BE2C (cell line): ENCODE measurements at regions not wholly inside any gene's neighbourhood (a gene's known extent, or its start where the extent isn't known, plus 50 kb on each side); places are given as distances from the start of the nearest gene placed in this dataset.

Source experiments
- DNase-seq: peaks from one replicate; pipeline ENCODE4 v3.0.0-alpha.2; 2020
- H3K27me3 ChIP-seq: fragments of 250-450 bp; sonication (Bioruptor Pico); 2 replicates; pipeline ENCODE4 v1.5.1; 2020; ENCODE audit warnings: mild to moderate bottlenecking
- H3K36me3 ChIP-seq: fragments of 250-450 bp; sonication (Bioruptor Pico); 2 replicates; pipeline ENCODE4 v1.5.1; 2020; ENCODE audit warnings: mild to moderate bottlenecking
- H3K4me1 ChIP-seq: fragments of 250-450 bp; sonication (Bioruptor Pico); 2 replicates; pipeline ENCODE4 v1.5.1; 2020
- H3K4me3 ChIP-seq: 2 replicates; pipeline ENCODE4 v1.5.1; 2011; ENCODE audit warnings: low read depth, low read length
- H3K9me3 ChIP-seq: fragments of 250-450 bp; sonication (Bioruptor Pico); 2 replicates; pipeline ENCODE4 v1.5.1; 2020
- TF ChIP-seq, protein P1 (sequence below): IDR thresholded peaks from 2 replicates; pipeline ENCODE4 v1.5.1; 2012; ENCODE audit warnings: mild to moderate bottlenecking, low read depth, low read length

DNA sequence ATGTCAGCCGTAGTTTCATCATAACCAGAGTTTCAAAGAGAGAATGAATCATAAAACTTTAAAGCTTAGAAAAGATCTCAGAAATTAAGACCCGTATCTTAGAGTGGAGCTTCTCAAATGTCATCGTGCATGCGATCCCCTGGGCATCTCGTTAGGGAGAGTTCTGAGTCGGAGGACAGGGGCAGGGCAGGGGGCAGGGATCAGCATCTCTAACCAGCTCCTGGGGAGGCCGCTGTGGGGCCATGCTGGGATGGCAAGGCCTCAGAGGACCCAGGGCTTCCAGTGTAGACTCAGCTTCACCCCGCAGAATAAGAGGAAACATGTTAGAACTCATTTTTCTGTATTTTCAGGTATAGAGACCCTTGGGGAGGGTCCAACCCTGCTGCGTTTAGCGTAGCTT, 72.0 kb upstream of the AFDN start:
- H3K4me3 ChIP-seq = no peak overlapping the region
- H3K36me3 ChIP-seq = no peaks in the 10 kb centered on the region
- no peaks in the 10 kb centered on the region for H3K9me3 ChIP-seq
- no peaks in the 10 kb centered on the region for H3K27me3 ChIP-seq
- H3K4me1 ChIP-seq = no peaks in the 10 kb centered on the region
- TF ChIP-seq, protein P1, sequence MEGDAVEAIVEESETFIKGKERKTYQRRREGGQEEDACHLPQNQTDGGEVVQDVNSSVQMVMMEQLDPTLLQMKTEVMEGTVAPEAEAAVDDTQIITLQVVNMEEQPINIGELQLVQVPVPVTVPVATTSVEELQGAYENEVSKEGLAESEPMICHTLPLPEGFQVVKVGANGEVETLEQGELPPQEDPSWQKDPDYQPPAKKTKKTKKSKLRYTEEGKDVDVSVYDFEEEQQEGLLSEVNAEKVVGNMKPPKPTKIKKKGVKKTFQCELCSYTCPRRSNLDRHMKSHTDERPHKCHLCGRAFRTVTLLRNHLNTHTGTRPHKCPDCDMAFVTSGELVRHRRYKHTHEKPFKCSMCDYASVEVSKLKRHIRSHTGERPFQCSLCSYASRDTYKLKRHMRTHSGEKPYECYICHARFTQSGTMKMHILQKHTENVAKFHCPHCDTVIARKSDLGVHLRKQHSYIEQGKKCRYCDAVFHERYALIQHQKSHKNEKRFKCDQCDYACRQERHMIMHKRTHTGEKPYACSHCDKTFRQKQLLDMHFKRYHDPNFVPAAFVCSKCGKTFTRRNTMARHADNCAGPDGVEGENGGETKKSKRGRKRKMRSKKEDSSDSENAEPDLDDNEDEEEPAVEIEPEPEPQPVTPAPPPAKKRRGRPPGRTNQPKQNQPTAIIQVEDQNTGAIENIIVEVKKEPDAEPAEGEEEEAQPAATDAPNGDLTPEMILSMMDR = no peak
- DNase-seq = no peak

DNA sequence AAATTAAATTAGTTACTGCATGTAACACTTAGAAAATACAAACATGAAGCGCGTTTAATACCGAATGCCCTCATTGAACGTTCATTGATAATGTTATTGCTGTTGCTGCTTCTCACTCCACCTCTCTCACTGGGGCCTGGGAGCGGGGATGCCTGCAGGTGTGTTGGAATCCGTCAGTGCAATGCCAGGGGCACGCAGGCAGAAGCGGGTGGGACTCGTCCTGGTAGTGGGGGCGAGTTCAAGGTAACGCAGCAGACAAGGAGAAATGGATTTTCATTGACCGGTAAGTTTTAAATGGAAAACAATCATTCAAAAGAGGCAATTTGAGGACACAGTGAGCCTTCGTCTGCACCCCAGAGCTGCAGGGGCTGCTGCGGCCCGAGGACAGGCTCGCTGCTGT, 71.2 kb upstream of the AFDN start:
- Histone ChIP-seq H3K27me3 (no peaks in the 10 kb centered on the region), H3K9me3 (no peaks in the 10 kb centered on the region), H3K4me3 (no peak overlapping the region), H3K4me1 (no peaks in the 10 kb centered on the region), H3K36me3 (no peaks in the 10 kb centered on the region)
- TF ChIP-seq, protein P1 = no peak
- DNase-seq = no peak

DNA sequence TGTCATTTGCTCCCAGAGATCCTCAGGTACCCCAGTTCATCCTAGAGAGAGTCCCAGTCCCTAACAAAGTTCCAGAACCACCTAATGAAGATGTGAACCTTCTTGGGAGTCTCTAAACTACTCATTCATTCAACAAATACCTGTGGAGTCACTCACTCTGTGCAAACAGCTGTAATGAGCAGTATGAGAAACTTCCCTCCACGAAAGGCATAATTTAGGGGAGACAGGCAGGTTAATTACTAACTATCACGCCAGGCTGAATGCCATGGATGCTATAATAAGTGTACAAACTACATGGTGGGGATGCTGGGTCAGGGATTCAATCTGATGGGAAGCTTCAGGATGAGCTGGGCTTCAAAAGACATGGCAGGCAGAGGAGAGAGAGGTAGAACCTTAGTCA, 70.1 kb upstream of the AFDN start:
- no peaks in the 10 kb centered on the region for H3K4me1 ChIP-seq
- H3K36me3 ChIP-seq = no peaks in the 10 kb centered on the region
- H3K27me3 ChIP-seq = no peaks in the 10 kb centered on the region
- H3K4me3 ChIP-seq = no peak overlapping the region
- no peak for DNase-seq
- H3K9me3 ChIP-seq = no peaks in the 10 kb centered on the region
- TF ChIP-seq, protein P1 = no peak

DNA sequence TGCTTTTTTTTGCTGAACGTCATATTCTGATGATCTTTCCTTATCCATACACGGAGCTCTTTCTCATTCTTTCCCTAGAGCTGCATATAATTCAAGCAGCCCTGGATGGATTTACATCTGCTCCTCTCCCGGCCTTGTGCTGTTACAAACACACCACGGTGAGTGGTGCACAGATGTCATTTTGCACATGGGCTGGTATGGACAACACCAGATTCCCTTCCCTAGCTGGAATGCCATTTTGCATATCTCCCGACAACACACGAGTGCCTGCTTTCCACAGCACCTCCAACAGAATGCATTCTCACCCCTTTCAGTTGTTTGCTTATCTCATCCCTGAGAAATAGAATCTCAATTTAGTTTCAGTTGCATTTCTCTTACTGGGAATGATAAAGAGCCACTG, 69.5 kb upstream of the AFDN start:
- H3K9me3 ChIP-seq = no peaks in the 10 kb centered on the region
- no peaks in the 10 kb centered on the region for H3K27me3 ChIP-seq
- H3K36me3 ChIP-seq = no peaks in the 10 kb centered on the region
- no peaks in the 10 kb centered on the region for H3K4me1 ChIP-seq
- DNase-seq = no peak
- TF ChIP-seq, protein P1 = no peak
- H3K4me3 ChIP-seq = no peak overlapping the region

DNA sequence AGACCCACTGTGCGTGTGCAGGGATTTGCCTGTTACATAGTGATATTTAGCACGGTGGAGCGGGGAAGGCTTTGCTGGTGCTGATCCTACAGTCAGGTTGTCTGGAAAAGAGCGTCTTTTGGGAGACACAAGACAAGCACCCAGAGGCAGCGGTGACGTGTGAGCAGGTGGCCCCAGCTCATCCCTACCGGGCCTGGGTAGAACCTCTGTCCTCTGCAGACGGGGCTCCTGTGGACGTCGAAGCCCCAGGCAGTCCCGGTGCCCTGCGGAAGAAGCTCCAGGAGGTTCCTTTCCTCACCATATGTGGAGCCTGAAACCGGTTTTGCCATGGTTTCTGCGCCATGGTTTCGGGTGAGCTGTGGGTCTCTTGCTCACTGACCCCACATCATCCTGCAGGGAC, 68.9 kb upstream of the AFDN start:
- DNase-seq = no peak
- TF ChIP-seq, protein P1 = no peak
- Histone ChIP-seq H3K4me1 (no peaks in the 10 kb centered on the region), H3K9me3 (no peaks in the 10 kb centered on the region), H3K27me3 (no peaks in the 10 kb centered on the region), H3K36me3 (no peaks in the 10 kb centered on the region), H3K4me3 (no peak overlapping the region)

DNA sequence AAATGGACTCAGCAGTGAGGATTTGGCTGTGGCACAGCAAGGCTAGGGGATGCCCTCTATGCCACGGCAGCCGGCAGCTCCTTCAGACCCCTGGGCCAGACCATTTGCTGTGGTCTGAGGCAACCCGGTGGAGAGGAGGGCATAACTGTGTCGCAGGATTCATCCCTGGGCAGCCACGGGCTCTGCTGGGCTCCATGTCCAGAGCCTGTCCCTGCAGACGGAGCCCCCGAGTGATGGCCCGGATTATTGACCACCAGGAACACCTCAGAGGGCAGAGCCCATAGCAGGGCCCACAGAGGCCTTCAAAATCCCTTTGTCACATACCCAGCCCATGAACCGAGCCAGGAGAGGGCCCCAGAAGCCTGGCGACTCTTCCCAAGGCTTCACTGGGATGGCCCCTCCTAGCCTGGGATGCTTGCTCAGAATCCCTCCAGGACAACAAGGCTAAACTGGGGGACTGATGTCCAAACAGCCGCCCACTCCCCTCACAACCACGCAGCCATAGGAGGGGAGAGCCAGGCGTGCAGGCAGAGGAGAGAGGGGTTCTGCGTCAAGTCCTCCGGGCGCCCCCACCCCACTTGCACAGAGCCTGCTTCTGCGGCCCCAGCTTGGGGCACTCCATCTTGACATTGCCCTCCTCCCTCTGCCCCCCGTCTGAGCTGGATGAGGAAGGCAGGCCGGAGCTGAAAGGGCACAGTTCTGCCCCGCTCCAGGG, 68.2 kb upstream of the AFDN start:
- H3K4me3 ChIP-seq = no peak overlapping the region
- TF ChIP-seq, protein P1 = no peak
- no peak for DNase-seq
- no peaks in the 10 kb centered on the region for H3K36me3 ChIP-seq
- H3K27me3 ChIP-seq = no peaks in the 10 kb centered on the region
- no peaks in the 10 kb centered on the region for H3K4me1 ChIP-seq
- no peaks in the 10 kb centered on the region for H3K9me3 ChIP-seq
